ENCODE measurements at regions not wholly inside any gene's neighbourhood (a gene's known extent, or its start where the extent isn't known, plus 50 kb on each side); places are given as distances from the start of the nearest gene placed in this dataset.

GRCh38 chr2:128454980-128455720 lies 136.5 kb upstream of the HS6ST1 start:
- H3K4me3 ChIP-seq (ENCODE audit: low read depth, poor library complexity, severe bottlenecking) = no peak overlapping the region
- DNase-seq (ENCODE audit: low spot score in 2 of 2) = peak in 1 of 2 donors; percentile 42
- no peak for TF ChIP-seq CTCF (IDR thresholded peaks at IDR 0.05)
- no peak for TF ChIP-seq POLR2A (IDR thresholded peaks at IDR 0.05)
- intact Hi-C loops (cut with DNase I; ENCODE audit: low total_unique reads) = no loop called here
- 92 to 96% methylated on average over 12 of the region's 12 CpGs for WGBS, 2 donors

- H3K4me3 ChIP-seq (ENCODE audit: low read depth, poor library complexity, severe bottlenecking) = no peak overlapping the region
- 96 to 100% methylated on average over 1 of the region's 1 CpG for WGBS, 2 donors
- TF ChIP-seq POLR2A (IDR thresholded peaks at IDR 0.05) (no peak), CTCF (IDR thresholded peaks at IDR 0.05) (no peak)
- intact Hi-C loops (cut with DNase I; ENCODE audit: low total_unique reads) = no loop called here
- peak in 1 of 2 donors; percentile 12 for DNase-seq (ENCODE audit: low spot score in 2 of 2)
Measured at GRCh38 chr2:128455721-128456050, 137.0 kb upstream of the HS6ST1 start.

GRCh38 chr2:128456281-128456680 lies 137.6 kb upstream of the HS6ST1 start:
- 93% methylated on average over 5 of the region's 5 CpGs for WGBS, 2 donors
- DNase-seq (ENCODE audit: low spot score in 2 of 2) = peak in 1 of 2 donors; percentile 72
- intact Hi-C loops (cut with DNase I; ENCODE audit: low total_unique reads) = no loop called here
- TF ChIP-seq CTCF (IDR thresholded peaks at IDR 0.05) (no peak), POLR2A (IDR thresholded peaks at IDR 0.05) (no peak)
- H3K4me3 ChIP-seq (ENCODE audit: low read depth, poor library complexity, severe bottlenecking) = no peak overlapping the region

GRCh38 chr2:128457006-128457604 lies 138.4 kb upstream of the HS6ST1 start:
- DNase-seq (ENCODE audit: low spot score in 2 of 2) = peak in 1 of 2 donors; percentile 72
- WGBS, 2 donors = 98 to 99% methylated on average over 4 of the region's 4 CpGs
- intact Hi-C loops (cut with DNase I; ENCODE audit: low total_unique reads) = no loop called here
- H3K4me3 ChIP-seq (ENCODE audit: low read depth, poor library complexity, severe bottlenecking) = no peak overlapping the region
- TF ChIP-seq CTCF (IDR thresholded peaks at IDR 0.05) = no peak
- TF ChIP-seq POLR2A (IDR thresholded peaks at IDR 0.05) = no peak

GRCh38 chr2:128457716-128458115 lies 139.0 kb upstream of the HS6ST1 start:
- WGBS, 2 donors = 78 to 81% methylated on average over 5 of the region's 5 CpGs
- DNase-seq (ENCODE audit: low spot score in 2 of 2) = peak in 1 of 2 donors; percentile 76
- TF ChIP-seq POLR2A (IDR thresholded peaks at IDR 0.05) (no peak), CTCF (IDR thresholded peaks at IDR 0.05) (no peak)
- H3K4me3 ChIP-seq (ENCODE audit: low read depth, poor library complexity, severe bottlenecking) = no peak overlapping the region
- intact Hi-C loops (cut with DNase I; ENCODE audit: low total_unique reads) = loop anchor here (1.0 kb wide), 1 partner anchor 29 kb away; no protein-coding TSS in a partner anchor

Measured in lower leg skin (tissue), 4 donors.